SK-N-SH (cell line): ENCODE measurements at regions not wholly inside any gene's neighbourhood (a gene's known extent, or its start where the extent isn't known, plus 50 kb on each side); places are given as distances from the start of the nearest gene placed in this dataset.

Source experiments
- CTCF ChIA-PET: fragments of 300-600, 350-600 bp; formaldehyde crosslinking; extraction: SDS; loops from one replicate; lab custom pipeline; 2021; lab: Yijun Ruan, JAX
- POLR2A ChIA-PET: fragments of 350-600 bp; sonication (Branson Sonifier 250); formaldehyde crosslinking; extraction: SDS; loops from one replicate; lab custom pipeline; 2020; ENCODE audit warnings: antibody characterized with exemption, inconsistent platforms; lab: Yijun Ruan, JAX
- DNase-seq: peaks from one replicate; pipeline ENCODE4 v3.0.0; 2012
- H2AFZ ChIP-seq: fragments of 200-600 bp; sonication (generic); 2 replicates; pipeline ENCODE4 v1.8.1; 2016; ENCODE audit warnings: antibody characterized with exemption, mild to moderate bottlenecking, low read depth
- H3F3A ChIP-seq: fragments of 200-600 bp; sonication (generic); replicated peaks from 2 replicates; pipeline ENCODE3; 2016; ENCODE audit warnings: antibody characterized with exemption, mild to moderate bottlenecking; ENCODE audit not compliant: insufficient read depth
- H3K27ac ChIP-seq, 2 experiments: fragments of 200-500 bp in 1 of 2; fragments of 200-600 bp in 1 of 2; sonication (Bioruptor generic) in 1 of 2; sonication (generic), shearing (Covaris generic) in 1 of 2; 2 replicates each; pipeline versions ENCODE4 v1.5.1 to v1.6.1; 2014 to 2016; ENCODE audit warnings: low read depth in 2 of 2, inconsistent platforms in 1 of 2, low read length in 1 of 2, mild to moderate bottlenecking in 1 of 2, mixed read lengths in 1 of 2
- H3K27me3 ChIP-seq: fragments of 200-600 bp; sonication (generic), shearing (Covaris generic); 2 replicates; pipeline ENCODE4 v1.6.1; 2016; ENCODE audit warnings: mixed run types; ENCODE audit not compliant: insufficient read depth
- H3K36me3 ChIP-seq, 2 experiments: fragments of 200-500 bp in 1 of 2; fragments of 200-600 bp in 1 of 2; sonication (Bioruptor generic) in 1 of 2; sonication (generic) in 1 of 2; replicated peaks in 1 of 2; 2 replicates each; pipeline versions ENCODE3 to v1.5.1; 2014 to 2016; ENCODE audit warnings: low read length in 1 of 2, mild to moderate bottlenecking in 1 of 2; ENCODE audit not compliant: insufficient read depth in 2 of 2, control insufficient read depth in 1 of 2
- H3K4me1 ChIP-seq, 2 experiments: fragments of 200-500 bp in 1 of 2; fragments of 200-600 bp in 1 of 2; sonication (Bioruptor generic) in 1 of 2; sonication (generic), shearing (Covaris generic) in 1 of 2; 2 replicates each; pipeline versions ENCODE4 v1.5.1 to v1.6.1; 2014 to 2016; ENCODE audit warnings: low read depth in 1 of 2, low read length in 1 of 2, mixed run types in 1 of 2; ENCODE audit not compliant: insufficient read depth in 2 of 2, control insufficient read depth in 1 of 2
- H3K4me2 ChIP-seq: fragments of 200-600 bp; sonication (generic), shearing (Covaris generic); 2 replicates; pipeline ENCODE4 v1.6.1; 2017; ENCODE audit warnings: mixed run types
- H3K4me3 ChIP-seq, 2 experiments: fragments of 200-500 bp in 1 of 2; fragments of 200-600 bp in 1 of 2; sonication (Bioruptor generic) in 1 of 2; sonication (generic), shearing (Covaris generic) in 1 of 2; 2 replicates each; pipeline versions ENCODE4 v1.5.1 to v1.8.1; 2014 to 2016; ENCODE audit warnings: low read depth in 2 of 2, inconsistent platforms in 1 of 2, low read length in 1 of 2, mild to moderate bottlenecking in 1 of 2, mixed read lengths in 1 of 2, moderate library complexity in 1 of 2
- H3K79me2 ChIP-seq: fragments of 200-600 bp; sonication (generic); 2 replicates; pipeline ENCODE4 v1.8.1; 2017; ENCODE audit warnings: mild to moderate bottlenecking; ENCODE audit not compliant: insufficient read depth
- H3K9ac ChIP-seq: fragments of 200-600 bp; sonication (generic); 2 replicates; pipeline ENCODE4 v1.6.1; 2017; ENCODE audit warnings: mixed run types
- H3K9me2 ChIP-seq: fragments of 200-600 bp; sonication (generic); 2 replicates; pipeline ENCODE4 v1.6.1; 2017; ENCODE audit warnings: mixed run types
- H3K9me3 ChIP-seq: fragments of 200-600 bp; sonication (generic); 2 replicates; pipeline ENCODE4 v1.6.1; 2017; ENCODE audit warnings: mixed run types, mild to moderate bottlenecking, moderate library complexity
- H4K20me1 ChIP-seq: fragments of 200-600 bp; sonication (generic); 2 replicates; pipeline ENCODE4 v1.6.1; 2017; ENCODE audit warnings: mild to moderate bottlenecking, mixed run types; ENCODE audit not compliant: insufficient read depth
- ELF1 ChIP-seq: IDR thresholded peaks from 2 replicates; pipeline ENCODE4 v1.4.0; 2012
- EP300 ChIP-seq, 2 experiments: IDR thresholded peaks; 2 replicates each; pipeline versions ENCODE4 v1.4.0 to v1.6.1; 2012; ENCODE audit warnings: borderline replicate concordance in 1 of 2, low read depth in 1 of 2, low read length in 1 of 2
- FOXJ3 ChIP-seq: sonication (generic); formaldehyde crosslinking; IDR thresholded peaks from 2 replicates; pipeline ENCODE4 v1.5.1; 2020; ENCODE audit warnings: mild to moderate bottlenecking, missing genetic modification reagents
- GABPA ChIP-seq: IDR thresholded peaks from 2 replicates; pipeline ENCODE4 v1.4.0; 2012; ENCODE audit warnings: low read depth, mild to moderate bottlenecking
- GATA2 ChIP-seq: sonication (generic); formaldehyde crosslinking; IDR thresholded peaks from 2 replicates; pipeline ENCODE4 v1.5.0; 2020; ENCODE audit warnings: mild to moderate bottlenecking, missing genetic modification reagents
- IRF3 ChIP-seq: fragments of 150-350 bp; IDR thresholded peaks from 2 replicates; pipeline ENCODE4 v1.6.1; 2016; ENCODE audit warnings: mild to moderate bottlenecking, low read depth, low read length
- JUND ChIP-seq: IDR thresholded peaks from 2 replicates; pipeline ENCODE4 v1.4.0; 2012
- MXI1 ChIP-seq: IDR thresholded peaks from 2 replicates; pipeline ENCODE4 v1.6.1; 2012; ENCODE audit warnings: mild to moderate bottlenecking, low read depth, low read length, improper control_type of control experiment
- NFIC ChIP-seq: IDR thresholded peaks from 2 replicates; pipeline ENCODE4 v1.4.0; 2012; ENCODE audit warnings: borderline replicate concordance
- RXRA ChIP-seq: IDR thresholded peaks from 2 replicates; pipeline ENCODE4 v1.4.0; 2012; ENCODE audit warnings: low read depth, mild to moderate bottlenecking, borderline replicate concordance
- YY1 ChIP-seq: IDR thresholded peaks from 2 replicates; pipeline ENCODE4 v1.4.0; 2012; ENCODE audit warnings: low read depth, mild to moderate bottlenecking
- WGBS: methylation state at CpG from one replicate; pipeline ENCODE4 v1.1.6; 2017; ENCODE audit warnings: low lambda C conversion rate; 5-methylcytosine and 5-hydroxymethylcytosine counted together
- small RNA-seq, 7 experiments: library from RNA; depleted of rRNA; stranded (forward); fragments of <200 nt; gene quantifications; one replicate each; pipeline ENCODE3, GENCODE V24; 2012

- no peaks in the 10 kb centered on the region for H3K36me3 ChIP-seq
- H3F3A ChIP-seq = peaks cover 12% of the 10 kb centered on the region
- no peak overlapping the region for H3K9ac ChIP-seq
- peaks cover 0 to 15% of the 10 kb centered on the region in 2 experiments; a peak in 2 of 4 replicates for H3K4me1 ChIP-seq
- DNase-seq = no peak
- no peaks in the 10 kb centered on the region for H3K9me3 ChIP-seq
- H2AFZ ChIP-seq = no peak overlapping the region
- no peaks in the 10 kb centered on the region for H3K9me2 ChIP-seq
- WGBS = 71% methylated on average over 2 of the region's 2 CpGs
- H3K79me2 ChIP-seq = no peaks in the 10 kb centered on the region
- no peak overlapping the region for H3K4me2 ChIP-seq
- CTCF ChIA-PET = no interaction called here
- TF ChIP-seq RXRA = no peak
- TF ChIP-seq NFIC = no peak
- TF ChIP-seq GABPA = no peak
- no peak for TF ChIP-seq EP300 (IDR thresholded peaks at IDR 0.05; ENCODE audit: borderline replicate concordance in 1 of 2, low read depth in 1 of 2, low read length in 1 of 2)
- TF ChIP-seq MXI1 = no peak
- no peak overlapping the region for H3K27ac ChIP-seq
- POLR2A ChIA-PET = no interaction called here
- H3K27me3 ChIP-seq = no peaks in the 10 kb centered on the region
- H4K20me1 ChIP-seq = no peaks in the 10 kb centered on the region
- H3K4me3 ChIP-seq = no peak overlapping the region
Observed at GRCh38 chr5:34603378-34603777, 52.8 kb upstream of the RAI14 start.

GRCh38 chr5:34604119-34604675 is 51.9 kb upstream of the RAI14 start:
- Histone ChIP-seq H3F3A (peaks cover 20% of the 10 kb centered on the region), H3K4me3 (no peak overlapping the region), H4K20me1 (no peaks in the 10 kb centered on the region), H3K9me3 (no peaks in the 10 kb centered on the region), H3K79me2 (no peaks in the 10 kb centered on the region)
- 29% methylated on average over 1 of the region's 1 CpG for WGBS
- DNase-seq = no peak
- TF ChIP-seq IRF3 (no peak), YY1 (no peak)
- TF ChIP-seq, all 33 proteins: peak for 0
- Histone ChIP-seq H3K9ac (no peak overlapping the region), H3K4me2 (no peak overlapping the region), H2AFZ (no peak overlapping the region), H3K36me3 (no peaks in the 10 kb centered on the region), H3K27me3 (no peaks in the 10 kb centered on the region), H3K27ac (no peak overlapping the region), H3K9me2 (no peaks in the 10 kb centered on the region), H3K4me1 (peaks cover 0 to 11% of the 10 kb centered on the region in 2 experiments; a peak in 2 of 4 replicates)
- ChIA-PET POLR2A (no interaction called here), CTCF (no interaction called here)

GRCh38 chr5:34606101-34606500 is 50.0 kb upstream of the RAI14 start:
- no peak overlapping the region for H3K4me3 ChIP-seq
- H3K27ac ChIP-seq = no peak overlapping the region
- no peaks in the 10 kb centered on the region for H3K27me3 ChIP-seq
- H4K20me1 ChIP-seq = no peaks in the 10 kb centered on the region
- H3K9ac ChIP-seq = no peak overlapping the region
- DNase-seq = no peak
- 72% methylated on average over 4 of the region's 4 CpGs for WGBS
- H3K9me3 ChIP-seq = no peaks in the 10 kb centered on the region
- ChIA-PET POLR2A (no interaction called here), CTCF (no interaction called here)
- peaks cover 35% of the 10 kb centered on the region for H3F3A ChIP-seq
- H3K36me3 ChIP-seq = no peaks in the 10 kb centered on the region
- H2AFZ ChIP-seq = no peak overlapping the region
- H3K79me2 ChIP-seq = no peaks in the 10 kb centered on the region
- no peaks in the 10 kb centered on the region for H3K9me2 ChIP-seq
- H3K4me2 ChIP-seq = no peak overlapping the region
- TF ChIP-seq JUND (no peak), NFIC (no peak), GATA2 (CRISPR knock-in tag) (no peak), MXI1 (no peak), ELF1 (no peak), FOXJ3 (CRISPR knock-in tag) (no peak)
- H3K4me1 ChIP-seq = peaks cover 0 to 25% of the 10 kb centered on the region in 2 experiments; a peak in 2 of 4 replicates

Small RNAs in the stretch of these regions (small RNA-seq; reads per million reads assigned to genes)
- 0 reads per million in 7 experiments for gene AC139792.3
